ENCODE measurements at regions not wholly inside any gene's neighbourhood (a gene's known extent, or its start where the extent isn't known, plus 50 kb on each side); places are given as distances from the start of the nearest gene placed in this dataset.

DNA sequence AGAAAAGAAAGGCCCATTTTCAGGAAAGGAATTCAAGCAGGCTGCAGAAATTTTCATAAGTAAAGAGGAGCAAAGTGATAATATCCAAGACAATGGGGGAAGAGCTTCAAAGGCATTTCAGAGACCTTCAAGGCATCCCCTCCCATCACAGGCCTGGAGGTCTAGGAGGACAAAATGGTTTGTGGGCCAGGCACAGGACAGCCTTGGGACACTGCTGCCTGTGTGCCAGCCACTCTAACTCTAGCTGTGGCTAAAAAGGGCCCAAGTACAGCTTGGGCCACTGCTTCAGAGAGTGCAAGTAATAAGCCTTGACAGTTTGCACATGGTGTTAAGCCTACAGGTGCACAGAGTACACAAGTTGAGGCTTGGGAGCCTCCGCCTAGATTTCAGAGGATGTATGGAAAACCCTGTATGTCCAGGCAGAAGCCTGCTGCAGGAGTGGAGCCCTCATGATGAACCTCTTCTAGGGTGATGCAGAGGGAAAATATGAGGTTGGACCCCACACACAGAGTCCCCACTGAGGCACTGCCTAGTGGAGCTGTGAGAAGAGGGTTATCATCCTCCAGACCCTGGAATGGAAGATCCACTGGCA, 51.8 kb upstream of the ZSWIM5 start (continued):
- TF ChIP-seq CBX5 (CRISPR knock-in tag; IDR thresholded peaks at IDR 0.05; ENCODE audit: borderline replicate concordance) (peak; percentile 38; the same call in 1 of the 2 replicates), ZBTB42 (CRISPR knock-in tag; IDR thresholded peaks at IDR 0.05) (no peak), ZNF101 (CRISPR knock-in tag; IDR thresholded peaks at IDR 0.05; ENCODE audit: borderline replicate concordance, low read depth) (no peak)
- TF ChIP-seq, protein P1, sequence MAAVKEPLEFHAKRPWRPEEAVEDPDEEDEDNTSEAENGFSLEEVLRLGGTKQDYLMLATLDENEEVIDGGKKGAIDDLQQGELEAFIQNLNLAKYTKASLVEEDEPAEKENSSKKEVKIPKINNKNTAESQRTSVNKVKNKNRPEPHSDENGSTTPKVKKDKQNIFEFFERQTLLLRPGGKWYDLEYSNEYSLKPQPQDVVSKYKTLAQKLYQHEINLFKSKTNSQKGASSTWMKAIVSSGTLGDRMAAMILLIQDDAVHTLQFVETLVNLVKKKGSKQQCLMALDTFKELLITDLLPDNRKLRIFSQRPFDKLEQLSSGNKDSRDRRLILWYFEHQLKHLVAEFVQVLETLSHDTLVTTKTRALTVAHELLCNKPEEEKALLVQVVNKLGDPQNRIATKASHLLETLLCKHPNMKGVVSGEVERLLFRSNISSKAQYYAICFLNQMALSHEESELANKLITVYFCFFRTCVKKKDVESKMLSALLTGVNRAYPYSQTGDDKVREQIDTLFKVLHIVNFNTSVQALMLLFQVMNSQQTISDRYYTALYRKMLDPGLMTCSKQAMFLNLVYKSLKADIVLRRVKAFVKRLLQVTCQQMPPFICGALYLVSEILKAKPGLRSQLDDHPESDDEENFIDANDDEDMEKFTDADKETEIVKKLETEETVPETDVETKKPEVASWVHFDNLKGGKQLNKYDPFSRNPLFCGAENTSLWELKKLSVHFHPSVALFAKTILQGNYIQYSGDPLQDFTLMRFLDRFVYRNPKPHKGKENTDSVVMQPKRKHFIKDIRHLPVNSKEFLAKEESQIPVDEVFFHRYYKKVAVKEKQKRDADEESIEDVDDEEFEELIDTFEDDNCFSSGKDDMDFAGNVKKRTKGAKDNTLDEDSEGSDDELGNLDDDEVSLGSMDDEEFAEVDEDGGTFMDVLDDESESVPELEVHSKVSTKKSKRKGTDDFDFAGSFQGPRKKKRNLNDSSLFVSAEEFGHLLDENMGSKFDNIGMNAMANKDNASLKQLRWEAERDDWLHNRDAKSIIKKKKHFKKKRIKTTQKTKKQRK (IDR thresholded peaks at IDR 0.05; ENCODE audit: low read length): peak; percentile 42; the same call in 1 of the 2 replicates

DNA sequence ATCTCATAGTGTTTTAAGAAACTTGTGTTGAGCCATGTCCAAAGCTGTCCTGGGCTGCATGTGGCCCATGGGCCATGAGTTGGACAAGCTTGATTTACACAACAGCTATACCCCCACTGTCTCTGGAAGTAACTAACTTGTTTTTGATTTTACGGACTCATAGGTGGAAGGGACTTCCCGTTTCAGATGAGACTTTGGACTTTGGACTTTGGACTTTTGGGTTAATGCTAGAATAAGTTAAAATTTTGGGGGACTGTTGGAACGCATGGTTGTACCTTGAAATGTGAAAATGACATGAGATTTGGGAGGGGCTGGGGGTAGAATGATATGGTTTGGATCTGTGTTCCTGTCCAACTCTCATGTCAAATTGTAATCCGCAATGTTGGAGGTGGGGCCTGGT, 52.6 kb upstream of the ZSWIM5 start:
- BruUV-seq (replicated peaks): no TSS peak

More for the DNA sequence above, 52.6 kb upstream of the ZSWIM5 start:
- Histone ChIP-seq H4K20me1 (ENCODE audit: insufficient read depth, low read length) (no peaks in the 10 kb centered on the region), H3K4me1 (ENCODE audit: insufficient read depth, low read length) (peaks cover 44% of the 10 kb centered on the region), H2AFZ (ENCODE audit: low read length) (no peak overlapping the region), H3K27me3 (ENCODE audit: control insufficient read depth in 1 of 2, insufficient read depth in 2 of 2, low read length in 2 of 2) (no peaks in the 10 kb centered on the region; a peak in 1 of 5 replicates), H3K9ac (ENCODE audit: insufficient read depth, low read depth, low read length) (no peak overlapping the region), H3K79me2 (ENCODE audit: insufficient read depth, low read length) (no peaks in the 10 kb centered on the region), H3K9me3 (ENCODE audit: low read length) (peaks cover 25% of the 10 kb centered on the region), H3K4me3 (replicated peaks in 1 of 3; ENCODE audit: insufficient read depth in 1 of 3, low read depth in 2 of 3, low read length in 3 of 3) (no peak overlapping the region), H3K27ac (ENCODE audit: extremely low read length, insufficient read depth, low read length) (no peak overlapping the region), H3K4me2 (ENCODE audit: low read depth, low read length) (no peak overlapping the region), H3K36me3 (replicated peaks in 1 of 2; ENCODE audit: control insufficient read depth in 1 of 2, insufficient read depth in 2 of 2, low read length in 2 of 2) (no peaks in the 10 kb centered on the region)
- DNase-seq (ENCODE audit: low spot score) (no peak), ATAC-seq (no peak), FAIRE-seq (no peak)
- TF ChIP-seq ZNF441 (CRISPR knock-in tag; IDR thresholded peaks at IDR 0.05; ENCODE audit: borderline replicate concordance) (no peak), NCOR1 (IDR thresholded peaks at IDR 0.05; ENCODE audit: borderline replicate concordance, low read length) (peak; percentile 74), FOXA3 (CRISPR knock-in tag; IDR thresholded peaks at IDR 0.05) (no peak), CCDC6 (CRISPR knock-in tag; IDR thresholded peaks at IDR 0.05) (no peak), MED1 (CRISPR knock-in tag; IDR thresholded peaks at IDR 0.05) (no peak), HNF4A (CRISPR knock-in tag; IDR thresholded peaks at IDR 0.05) (peak; percentile 8; the same call in 1 of the 2 replicates), ZNF713 (CRISPR knock-in tag; IDR thresholded peaks at IDR 0.05) (no peak), REPIN1 (CRISPR knock-in tag; IDR thresholded peaks at IDR 0.05; ENCODE audit: borderline replicate concordance, low read depth) (no peak)
- TF ChIP-seq, protein P2, sequence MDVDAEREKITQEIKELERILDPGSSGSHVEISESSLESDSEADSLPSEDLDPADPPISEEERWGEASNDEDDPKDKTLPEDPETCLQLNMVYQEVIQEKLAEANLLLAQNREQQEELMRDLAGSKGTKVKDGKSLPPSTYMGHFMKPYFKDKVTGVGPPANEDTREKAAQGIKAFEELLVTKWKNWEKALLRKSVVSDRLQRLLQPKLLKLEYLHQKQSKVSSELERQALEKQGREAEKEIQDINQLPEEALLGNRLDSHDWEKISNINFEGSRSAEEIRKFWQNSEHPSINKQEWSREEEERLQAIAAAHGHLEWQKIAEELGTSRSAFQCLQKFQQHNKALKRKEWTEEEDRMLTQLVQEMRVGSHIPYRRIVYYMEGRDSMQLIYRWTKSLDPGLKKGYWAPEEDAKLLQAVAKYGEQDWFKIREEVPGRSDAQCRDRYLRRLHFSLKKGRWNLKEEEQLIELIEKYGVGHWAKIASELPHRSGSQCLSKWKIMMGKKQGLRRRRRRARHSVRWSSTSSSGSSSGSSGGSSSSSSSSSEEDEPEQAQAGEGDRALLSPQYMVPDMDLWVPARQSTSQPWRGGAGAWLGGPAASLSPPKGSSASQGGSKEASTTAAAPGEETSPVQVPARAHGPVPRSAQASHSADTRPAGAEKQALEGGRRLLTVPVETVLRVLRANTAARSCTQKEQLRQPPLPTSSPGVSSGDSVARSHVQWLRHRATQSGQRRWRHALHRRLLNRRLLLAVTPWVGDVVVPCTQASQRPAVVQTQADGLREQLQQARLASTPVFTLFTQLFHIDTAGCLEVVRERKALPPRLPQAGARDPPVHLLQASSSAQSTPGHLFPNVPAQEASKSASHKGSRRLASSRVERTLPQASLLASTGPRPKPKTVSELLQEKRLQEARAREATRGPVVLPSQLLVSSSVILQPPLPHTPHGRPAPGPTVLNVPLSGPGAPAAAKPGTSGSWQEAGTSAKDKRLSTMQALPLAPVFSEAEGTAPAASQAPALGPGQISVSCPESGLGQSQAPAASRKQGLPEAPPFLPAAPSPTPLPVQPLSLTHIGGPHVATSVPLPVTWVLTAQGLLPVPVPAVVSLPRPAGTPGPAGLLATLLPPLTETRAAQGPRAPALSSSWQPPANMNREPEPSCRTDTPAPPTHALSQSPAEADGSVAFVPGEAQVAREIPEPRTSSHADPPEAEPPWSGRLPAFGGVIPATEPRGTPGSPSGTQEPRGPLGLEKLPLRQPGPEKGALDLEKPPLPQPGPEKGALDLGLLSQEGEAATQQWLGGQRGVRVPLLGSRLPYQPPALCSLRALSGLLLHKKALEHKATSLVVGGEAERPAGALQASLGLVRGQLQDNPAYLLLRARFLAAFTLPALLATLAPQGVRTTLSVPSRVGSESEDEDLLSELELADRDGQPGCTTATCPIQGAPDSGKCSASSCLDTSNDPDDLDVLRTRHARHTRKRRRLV (CRISPR knock-in tag; IDR thresholded peaks at IDR 0.05): no peak
- intact Hi-C loops (cut with micrococcal nuclease; ENCODE audit: unreplicated experiment): no loop called here
- WGBS (ENCODE audit: low lambda C conversion rate): 59% methylated on average over 4 of the region's 4 CpGs
- POLR2A ChIA-PET: no interaction called here
- CTCF ChIA-PET (ENCODE audit: low intra/inter-chr PET ratio, low total read pairs): no interaction called here
- in situ Hi-C loops (cut with HindIII; ENCODE audit: extremely low pct_ligation_motif_present, low pct_unique_long_range_greater_than_20kb): no loop called here
